Mesothelial cell of epicardium (in vitro differentiated cells): ENCODE measurements at regions not wholly inside any gene's neighbourhood (a gene's known extent, or its start where the extent isn't known, plus 50 kb on each side); places are given as distances from the start of the nearest gene placed in this dataset.

ENCODE experiments used
- DNase-seq, 2 experiments: peaks; one replicate each; pipeline ENCODE4 v3.0.0; 2021; ENCODE audit warnings: low spot score in 2 of 2; ENCODE audit not compliant: unreplicated experiment in 2 of 2
- H3K27ac Mint-ChIP-seq: 2 replicates; pipeline ENCODE4 v1.8.0; 2021; ENCODE audit warnings: mixed read lengths
- H3K27me3 Mint-ChIP-seq: 2 replicates; pipeline ENCODE4 v1.8.0; 2021; ENCODE audit warnings: low read depth, mixed read lengths
- H3K36me3 Mint-ChIP-seq: 2 replicates; pipeline ENCODE4 v1.8.0; 2021; ENCODE audit warnings: mixed read lengths
- H3K4me1 Mint-ChIP-seq: 2 replicates; pipeline ENCODE4 v1.8.0; 2021; ENCODE audit warnings: mixed read lengths
- H3K4me3 Mint-ChIP-seq: 2 replicates; pipeline ENCODE4 v1.8.0; 2021; ENCODE audit warnings: mild to moderate bottlenecking, moderate library complexity, mixed read lengths
- H3K9me3 Mint-ChIP-seq: 2 replicates; pipeline ENCODE4 v1.8.0; 2021; ENCODE audit warnings: mixed read lengths
- TF ChIP-seq, protein P1 (sequence below): fragments of 200-600 bp; sonication (generic); IDR thresholded peaks from one replicate; pipeline ENCODE4 v1.5.0; 2021; ENCODE audit warnings: antibody characterized with exemption; ENCODE audit not compliant: unreplicated experiment

DNA sequence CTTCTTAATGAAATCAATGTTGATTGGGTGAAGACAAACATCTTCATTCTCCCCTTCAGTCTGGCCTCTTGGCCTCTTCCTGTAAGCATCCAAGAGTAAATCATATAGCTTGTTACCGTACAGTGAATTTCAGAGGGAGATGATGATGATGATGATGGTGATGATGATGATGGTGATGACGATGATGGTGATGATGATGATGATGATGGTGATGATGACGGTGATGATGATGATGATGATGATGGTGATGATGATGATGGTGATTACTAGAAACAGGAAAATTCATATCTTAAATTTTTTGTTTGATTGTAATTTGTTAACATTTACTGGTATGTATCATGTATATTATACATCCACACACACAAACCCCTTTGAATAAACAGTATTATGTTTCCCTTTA, 256.1 kb upstream of the PLSCR5 start:
- TF ChIP-seq, protein P1, sequence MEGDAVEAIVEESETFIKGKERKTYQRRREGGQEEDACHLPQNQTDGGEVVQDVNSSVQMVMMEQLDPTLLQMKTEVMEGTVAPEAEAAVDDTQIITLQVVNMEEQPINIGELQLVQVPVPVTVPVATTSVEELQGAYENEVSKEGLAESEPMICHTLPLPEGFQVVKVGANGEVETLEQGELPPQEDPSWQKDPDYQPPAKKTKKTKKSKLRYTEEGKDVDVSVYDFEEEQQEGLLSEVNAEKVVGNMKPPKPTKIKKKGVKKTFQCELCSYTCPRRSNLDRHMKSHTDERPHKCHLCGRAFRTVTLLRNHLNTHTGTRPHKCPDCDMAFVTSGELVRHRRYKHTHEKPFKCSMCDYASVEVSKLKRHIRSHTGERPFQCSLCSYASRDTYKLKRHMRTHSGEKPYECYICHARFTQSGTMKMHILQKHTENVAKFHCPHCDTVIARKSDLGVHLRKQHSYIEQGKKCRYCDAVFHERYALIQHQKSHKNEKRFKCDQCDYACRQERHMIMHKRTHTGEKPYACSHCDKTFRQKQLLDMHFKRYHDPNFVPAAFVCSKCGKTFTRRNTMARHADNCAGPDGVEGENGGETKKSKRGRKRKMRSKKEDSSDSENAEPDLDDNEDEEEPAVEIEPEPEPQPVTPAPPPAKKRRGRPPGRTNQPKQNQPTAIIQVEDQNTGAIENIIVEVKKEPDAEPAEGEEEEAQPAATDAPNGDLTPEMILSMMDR = no peak
- Mint-ChIP-seq H3K4me1 (peaks cover 2% of the 10 kb centered on the region), H3K4me3 (no peak overlapping the region), H3K27me3 (no peaks in the 10 kb centered on the region), H3K27ac (no peak overlapping the region), H3K9me3 (no peaks in the 10 kb centered on the region), H3K36me3 (no peaks in the 10 kb centered on the region)
- no peak for DNase-seq

DNA sequence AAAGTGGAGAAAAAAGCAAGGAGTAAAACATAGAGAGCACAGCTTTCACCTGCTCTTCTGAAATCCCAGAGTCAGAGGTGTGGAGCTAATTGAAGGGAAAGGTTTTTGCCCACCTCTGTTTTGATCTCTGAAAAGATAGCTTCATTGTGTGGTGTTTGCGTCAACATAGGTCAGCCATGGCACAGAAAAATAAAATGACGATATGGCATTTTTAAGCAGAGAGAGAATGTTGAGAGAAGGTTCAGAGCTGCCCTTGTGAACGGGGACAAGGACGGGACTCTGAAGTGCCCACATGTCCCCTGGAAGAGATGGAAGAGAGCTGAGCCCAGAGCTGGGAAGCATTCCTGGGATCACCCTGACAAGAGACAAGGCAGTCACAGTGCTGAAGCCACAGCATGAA, 249.4 kb upstream of the PLSCR5 start:
- no peak overlapping the region for H3K4me3 Mint-ChIP-seq
- H3K27ac Mint-ChIP-seq = no peak overlapping the region
- DNase-seq = no peak
- H3K4me1 Mint-ChIP-seq = no peaks in the 10 kb centered on the region
- H3K27me3 Mint-ChIP-seq = no peaks in the 10 kb centered on the region
- TF ChIP-seq, protein P1 = no peak
- no peaks in the 10 kb centered on the region for H3K9me3 Mint-ChIP-seq
- no peaks in the 10 kb centered on the region for H3K36me3 Mint-ChIP-seq

GRCh38 chr3:146851665-146852064, 246.5 kb upstream of the PLSCR5 start:
- H3K27me3 Mint-ChIP-seq = no peaks in the 10 kb centered on the region
- H3K9me3 Mint-ChIP-seq = no peaks in the 10 kb centered on the region
- TF ChIP-seq, protein P1 = no peak
- H3K4me1 Mint-ChIP-seq = no peaks in the 10 kb centered on the region
- no peak overlapping the region for H3K4me3 Mint-ChIP-seq
- no peaks in the 10 kb centered on the region for H3K36me3 Mint-ChIP-seq
- no peak overlapping the region for H3K27ac Mint-ChIP-seq
- DNase-seq = no peak

DNA sequence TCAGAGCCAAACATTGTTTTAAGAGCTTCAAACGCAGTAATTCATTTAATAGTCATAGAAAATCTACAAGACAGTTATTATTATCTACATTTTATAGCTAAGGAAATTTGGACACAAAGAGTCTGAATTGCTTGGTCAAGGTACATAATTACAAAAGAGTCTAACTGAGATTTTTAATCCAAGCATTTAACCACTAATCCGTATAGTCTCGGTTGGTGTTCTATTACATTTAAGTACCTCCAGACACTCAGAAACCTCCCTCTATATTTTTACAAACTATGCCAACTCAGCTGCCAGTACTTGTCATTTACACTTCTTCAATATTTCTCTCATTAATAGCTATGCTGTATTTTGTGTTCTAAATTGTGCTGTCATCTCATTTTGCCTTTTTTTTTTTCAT, 240.2 kb upstream of the PLSCR5 start:
- Mint-ChIP-seq H3K4me1 (no peaks in the 10 kb centered on the region), H3K4me3 (no peak overlapping the region), H3K9me3 (no peaks in the 10 kb centered on the region), H3K36me3 (no peaks in the 10 kb centered on the region), H3K27ac (no peak overlapping the region), H3K27me3 (peaks cover 6% of the 10 kb centered on the region)
- TF ChIP-seq, protein P1 = no peak
- DNase-seq = no peak

- Mint-ChIP-seq H3K27me3 (peaks cover 6% of the 10 kb centered on the region), H3K4me3 (no peak overlapping the region), H3K9me3 (no peaks in the 10 kb centered on the region), H3K27ac (no peak overlapping the region), H3K36me3 (no peaks in the 10 kb centered on the region), H3K4me1 (no peaks in the 10 kb centered on the region)
- TF ChIP-seq, protein P1 = no peak
- DNase-seq = no peak
Observed at GRCh38 chr3:146843476-146843875, 238.3 kb upstream of the PLSCR5 start.

- Mint-ChIP-seq H3K27me3 (peaks cover 6% of the 10 kb centered on the region), H3K27ac (no peak overlapping the region), H3K36me3 (no peaks in the 10 kb centered on the region), H3K4me1 (no peaks in the 10 kb centered on the region), H3K9me3 (no peaks in the 10 kb centered on the region), H3K4me3 (no peak overlapping the region)
- TF ChIP-seq, protein P1 = no peak
- no peak for DNase-seq
Observed at GRCh38 chr3:146839727-146840375, 234.7 kb upstream of the PLSCR5 start.
